ENCODE measurements at regions not wholly inside any gene's neighbourhood (a gene's known extent, or its start where the extent isn't known, plus 50 kb on each side); places are given as distances from the start of the nearest gene placed in this dataset.

DNA sequence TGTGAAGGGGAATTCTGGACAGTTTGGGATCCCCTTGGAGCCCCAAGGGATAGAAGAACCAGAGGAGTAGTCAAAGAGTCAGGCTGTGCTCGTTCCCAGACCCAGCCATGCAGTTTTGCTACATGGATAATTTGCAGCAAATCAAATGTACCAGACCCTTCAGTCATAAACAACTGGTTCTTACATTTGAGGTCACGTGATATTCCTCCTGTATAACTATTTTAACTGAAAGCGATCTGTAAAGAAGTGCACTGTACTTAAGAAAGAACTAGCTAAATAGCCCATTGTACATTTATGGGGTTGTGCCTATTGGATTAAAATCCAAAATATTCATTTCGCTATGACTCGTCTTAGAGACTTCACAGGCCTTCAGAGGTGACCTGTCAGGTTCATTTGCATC, 550.2 kb upstream of the TENM3 start:
- no CpG with 5 or more reads among the region's 5 CpGs for WGBS (ENCODE audit: extremely low coverage, insufficient coverage, insufficient read length)
- no peak for DNase-seq
- H2BK120ac ChIP-seq (ENCODE audit: insufficient read depth, low read length, poor library complexity) = no peak overlapping the region

DNA sequence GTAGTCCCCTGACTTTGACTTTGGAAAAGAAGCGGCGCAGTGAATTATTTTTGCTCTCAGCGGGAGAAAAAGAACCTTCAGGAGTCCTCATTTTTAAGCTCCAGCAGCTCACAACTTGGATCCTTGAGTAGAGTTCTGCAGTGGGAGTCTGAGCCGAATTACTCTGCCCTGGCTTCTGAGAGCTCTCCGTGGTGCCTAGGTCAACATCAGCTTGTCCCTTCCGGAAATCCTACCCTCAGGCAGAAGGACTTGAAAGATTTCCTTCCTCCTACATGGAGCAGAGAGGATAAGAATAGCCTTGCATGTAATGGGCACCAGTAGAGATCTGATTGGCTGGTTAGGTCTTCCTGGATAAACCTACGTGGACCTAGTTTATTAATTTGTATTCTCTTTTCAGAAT, 549.7 kb upstream of the TENM3 start:
- no peaks in the 10 kb centered on the region for H3K79me1 ChIP-seq (ENCODE audit: low read length)
- no peak overlapping the region for H3K18ac ChIP-seq (ENCODE audit: low read length)
- no peak overlapping the region for H3K4ac ChIP-seq (ENCODE audit: low read depth, low read length)
- no CpG with 5 or more reads among the region's 7 CpGs for WGBS (ENCODE audit: extremely low coverage, insufficient coverage, insufficient read length)
- no peaks in the 10 kb centered on the region for H3K9me3 ChIP-seq (ENCODE audit: insufficient read depth, low read depth, low read length)
- no peaks in the 10 kb centered on the region for H3K4me1 ChIP-seq (ENCODE audit: control insufficient read depth in 1 of 2, insufficient read depth in 2 of 2, low read length in 2 of 2)
- H2BK12ac ChIP-seq (ENCODE audit: low read length) = no peak overlapping the region
- H4K12ac ChIP-seq (ENCODE audit: low read depth, low read length) = no peak overlapping the region
- H3K14ac ChIP-seq (ENCODE audit: low read length) = no peak overlapping the region
- H3K4me3 ChIP-seq (ENCODE audit: low read depth, low read length) = no peak overlapping the region
- H3K79me2 ChIP-seq (ENCODE audit: control insufficient read depth, insufficient read depth, low read length, poor library complexity) = no peaks in the 10 kb centered on the region
- no peak overlapping the region for H2AFZ ChIP-seq (ENCODE audit: insufficient read depth, low read length, poor library complexity)
- H3K27me3 ChIP-seq (ENCODE audit: insufficient read depth, low read length) = no peaks in the 10 kb centered on the region
- H2BK5ac ChIP-seq (ENCODE audit: low read depth, low read length, poor library complexity) = no peak overlapping the region
- no peak for DNase-seq
- H3K23ac ChIP-seq (ENCODE audit: low read length) = no peak overlapping the region
- no peak overlapping the region for H2AK5ac ChIP-seq (ENCODE audit: low read length)
- H3K27ac ChIP-seq (ENCODE audit: low read depth, low read length) = no peak overlapping the region
- H3K9ac ChIP-seq (ENCODE audit: low read length) = no peak overlapping the region
- no peak overlapping the region for H4K91ac ChIP-seq (ENCODE audit: low read depth, low read length)
- no peak overlapping the region for H3K4me2 ChIP-seq (ENCODE audit: low read length)
- no peak overlapping the region for H2BK120ac ChIP-seq (ENCODE audit: insufficient read depth, low read length, poor library complexity)
- no peak overlapping the region for H4K8ac ChIP-seq (ENCODE audit: low read depth, low read length)
- H3K36me3 ChIP-seq (ENCODE audit: control insufficient read depth in 1 of 2, insufficient read depth in 2 of 2, low read length in 2 of 2) = no peaks in the 10 kb centered on the region

More for the DNA sequence above, 550.2 kb upstream of the TENM3 start:
- no peaks in the 10 kb centered on the region for H3K27me3 ChIP-seq (ENCODE audit: insufficient read depth, low read length)
- H4K8ac ChIP-seq (ENCODE audit: low read depth, low read length) = no peak overlapping the region
- no peaks in the 10 kb centered on the region for H3K36me3 ChIP-seq (ENCODE audit: control insufficient read depth in 1 of 2, insufficient read depth in 2 of 2, low read length in 2 of 2)
- H3K4me3 ChIP-seq (ENCODE audit: low read depth, low read length) = no peak overlapping the region
- no peak overlapping the region for H3K4ac ChIP-seq (ENCODE audit: low read depth, low read length)
- H3K27ac ChIP-seq (ENCODE audit: low read depth, low read length) = no peak overlapping the region
- no peak overlapping the region for H3K23ac ChIP-seq (ENCODE audit: low read length)
- no peak overlapping the region for H4K91ac ChIP-seq (ENCODE audit: low read depth, low read length)
- no peak overlapping the region for H3K9ac ChIP-seq (ENCODE audit: low read length)
- H3K79me1 ChIP-seq (ENCODE audit: low read length) = no peaks in the 10 kb centered on the region
- no peak overlapping the region for H3K18ac ChIP-seq (ENCODE audit: low read length)
- H2BK5ac ChIP-seq (ENCODE audit: low read depth, low read length, poor library complexity) = no peak overlapping the region
- H4K12ac ChIP-seq (ENCODE audit: low read depth, low read length) = no peak overlapping the region
- H3K14ac ChIP-seq (ENCODE audit: low read length) = no peak overlapping the region
- no peak overlapping the region for H2AK5ac ChIP-seq (ENCODE audit: low read length)
- H3K9me3 ChIP-seq (ENCODE audit: insufficient read depth, low read depth, low read length) = no peaks in the 10 kb centered on the region
- no peaks in the 10 kb centered on the region for H3K4me1 ChIP-seq (ENCODE audit: control insufficient read depth in 1 of 2, insufficient read depth in 2 of 2, low read length in 2 of 2)
- H3K79me2 ChIP-seq (ENCODE audit: control insufficient read depth, insufficient read depth, low read length, poor library complexity) = no peaks in the 10 kb centered on the region
- no peak overlapping the region for H3K4me2 ChIP-seq (ENCODE audit: low read length)
- no peak overlapping the region for H2BK12ac ChIP-seq (ENCODE audit: low read length)
- H2AFZ ChIP-seq (ENCODE audit: insufficient read depth, low read length, poor library complexity) = no peak overlapping the region

GRCh38 chr4:181698221-181698620, 545.0 kb upstream of the TENM3 start:
- Histone ChIP-seq H3K18ac (ENCODE audit: low read length) (no peak overlapping the region), H3K4me3 (ENCODE audit: low read depth, low read length) (no peak overlapping the region), H2AFZ (ENCODE audit: insufficient read depth, low read length, poor library complexity) (no peak overlapping the region), H2BK5ac (ENCODE audit: low read depth, low read length, poor library complexity) (no peak overlapping the region), H3K36me3 (ENCODE audit: control insufficient read depth in 1 of 2, insufficient read depth in 2 of 2, low read length in 2 of 2) (no peaks in the 10 kb centered on the region), H3K4me1 (ENCODE audit: control insufficient read depth in 1 of 2, insufficient read depth in 2 of 2, low read length in 2 of 2) (no peaks in the 10 kb centered on the region), H3K14ac (ENCODE audit: low read length) (no peak overlapping the region), H3K79me1 (ENCODE audit: low read length) (no peaks in the 10 kb centered on the region), H3K4me2 (ENCODE audit: low read length) (no peak overlapping the region), H3K9me3 (ENCODE audit: insufficient read depth, low read depth, low read length) (no peaks in the 10 kb centered on the region), H3K9ac (ENCODE audit: low read length) (no peak overlapping the region), H3K4ac (ENCODE audit: low read depth, low read length) (no peak overlapping the region), H2BK120ac (ENCODE audit: insufficient read depth, low read length, poor library complexity) (no peak overlapping the region), H2AK5ac (ENCODE audit: low read length) (no peak overlapping the region), H4K12ac (ENCODE audit: low read depth, low read length) (no peak overlapping the region), H3K27me3 (ENCODE audit: insufficient read depth, low read length) (no peaks in the 10 kb centered on the region), H4K91ac (ENCODE audit: low read depth, low read length) (no peak overlapping the region), H3K79me2 (ENCODE audit: control insufficient read depth, insufficient read depth, low read length, poor library complexity) (no peaks in the 10 kb centered on the region), H3K27ac (ENCODE audit: low read depth, low read length) (no peak overlapping the region), H4K8ac (ENCODE audit: low read depth, low read length) (no peak overlapping the region), H2BK12ac (ENCODE audit: low read length) (no peak overlapping the region), H3K23ac (ENCODE audit: low read length) (no peak overlapping the region)
- no CpG with 5 or more reads among the region's 1 CpG for WGBS (ENCODE audit: extremely low coverage, insufficient coverage, insufficient read length)
- no peak for DNase-seq

DNA sequence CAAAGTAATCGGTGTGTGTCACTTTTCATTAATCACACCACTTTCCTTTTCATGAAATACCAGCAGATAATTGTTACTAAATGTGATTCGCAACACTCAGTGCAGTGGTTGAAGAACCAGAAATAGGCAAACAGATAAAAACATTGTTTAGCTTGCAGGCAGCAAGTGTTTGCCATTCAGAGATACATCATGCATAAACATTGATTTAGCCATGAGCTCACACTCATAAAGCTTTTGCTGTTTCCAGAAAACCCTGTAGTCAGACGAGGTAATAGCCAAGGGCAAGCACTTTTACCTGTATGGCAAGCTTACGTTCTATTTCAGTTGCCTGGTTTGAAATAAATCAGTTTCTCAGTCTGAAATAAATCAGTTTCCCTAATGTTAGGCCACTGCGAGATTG, 542.0 kb upstream of the TENM3 start:
- H3K27me3 ChIP-seq (ENCODE audit: insufficient read depth, low read length) = no peaks in the 10 kb centered on the region
- H2AK5ac ChIP-seq (ENCODE audit: low read length) = no peak overlapping the region
- H3K4me1 ChIP-seq (ENCODE audit: control insufficient read depth in 1 of 2, insufficient read depth in 2 of 2, low read length in 2 of 2) = no peaks in the 10 kb centered on the region
- no CpG with 5 or more reads among the region's 5 CpGs for WGBS (ENCODE audit: extremely low coverage, insufficient coverage, insufficient read length)
- H4K8ac ChIP-seq (ENCODE audit: low read depth, low read length) = no peak overlapping the region
- no peak overlapping the region for H2BK12ac ChIP-seq (ENCODE audit: low read length)
- H3K36me3 ChIP-seq (ENCODE audit: control insufficient read depth in 1 of 2, insufficient read depth in 2 of 2, low read length in 2 of 2) = no peaks in the 10 kb centered on the region
- no peaks in the 10 kb centered on the region for H3K79me2 ChIP-seq (ENCODE audit: control insufficient read depth, insufficient read depth, low read length, poor library complexity)
- H3K79me1 ChIP-seq (ENCODE audit: low read length) = no peaks in the 10 kb centered on the region
- no peak overlapping the region for H3K4me3 ChIP-seq (ENCODE audit: low read depth, low read length)
- H4K12ac ChIP-seq (ENCODE audit: low read depth, low read length) = no peak overlapping the region
- DNase-seq = no peak
- H3K27ac ChIP-seq (ENCODE audit: low read depth, low read length) = no peak overlapping the region
- H3K23ac ChIP-seq (ENCODE audit: low read length) = no peak overlapping the region
- H3K9me3 ChIP-seq (ENCODE audit: insufficient read depth, low read depth, low read length) = no peaks in the 10 kb centered on the region
- no peak overlapping the region for H2AFZ ChIP-seq (ENCODE audit: insufficient read depth, low read length, poor library complexity)
- no peak overlapping the region for H2BK120ac ChIP-seq (ENCODE audit: insufficient read depth, low read length, poor library complexity)
- H3K4me2 ChIP-seq (ENCODE audit: low read length) = no peak overlapping the region
- no peak overlapping the region for H4K91ac ChIP-seq (ENCODE audit: low read depth, low read length)
- no peak overlapping the region for H3K14ac ChIP-seq (ENCODE audit: low read length)
- H3K4ac ChIP-seq (ENCODE audit: low read depth, low read length) = no peak overlapping the region
- no peak overlapping the region for H3K18ac ChIP-seq (ENCODE audit: low read length)
- no peak overlapping the region for H3K9ac ChIP-seq (ENCODE audit: low read length)
- H2BK5ac ChIP-seq (ENCODE audit: low read depth, low read length, poor library complexity) = no peak overlapping the region
